Astrocyte (in vitro differentiated cells and primary cell): ENCODE measurements at regions not wholly inside any gene's neighbourhood (a gene's known extent, or its start where the extent isn't known, plus 50 kb on each side); places are given as distances from the start of the nearest gene placed in this dataset.
A peak's percentile ranks its signal among the peaks of the same experiment; 100 is the strongest.

Source experiments
- DNase-seq: peaks from one replicate; pipeline ENCODE4 v3.0.0-alpha.2; 2010; ENCODE audit warnings: low read depth
- FAIRE-seq: peaks from 2 replicates; lab custom pipeline; 2011; peaks lifted over from hg19 to GRCh38; lab: Jason Lieb, UNC
- H2AFZ ChIP-seq: 2 replicates; pipeline ENCODE4 v1.6.0; 2012; ENCODE audit warnings: low read depth, low read length, inconsistent platforms
- H3K27ac ChIP-seq: 2 replicates; pipeline ENCODE4 v1.5.1; 2011; ENCODE audit warnings: low read depth, low read length, inconsistent platforms
- H3K27me3 ChIP-seq: 2 replicates; pipeline ENCODE4 v1.6.0; 2011; ENCODE audit warnings: low read length, inconsistent platforms; ENCODE audit not compliant: insufficient read depth
- H3K36me3 ChIP-seq: 2 replicates; pipeline ENCODE4 v1.5.1; 2011; ENCODE audit warnings: low read length, inconsistent platforms; ENCODE audit not compliant: insufficient read depth
- H3K4me1 ChIP-seq: 2 replicates; pipeline ENCODE4 v1.5.1; 2011; ENCODE audit warnings: low read length, inconsistent platforms; ENCODE audit not compliant: insufficient read depth
- H3K4me2 ChIP-seq: 2 replicates; pipeline ENCODE4 v1.6.0; 2012; ENCODE audit warnings: low read length, inconsistent platforms
- H3K4me3 ChIP-seq: 2 replicates; pipeline ENCODE4 v1.5.1; 2011; ENCODE audit warnings: low read depth, mild to moderate bottlenecking, low read length, inconsistent platforms; ENCODE audit not compliant: insufficient read depth
- H3K79me2 ChIP-seq: 2 replicates; pipeline ENCODE4 v1.6.0; 2012; ENCODE audit warnings: mild to moderate bottlenecking, low read length, inconsistent platforms; ENCODE audit not compliant: insufficient read depth
- H3K9ac ChIP-seq: 2 replicates; pipeline ENCODE4 v1.6.0; 2012; ENCODE audit warnings: mild to moderate bottlenecking, low read length, inconsistent platforms
- H3K9me3 ChIP-seq: 2 replicates; pipeline ENCODE4 v1.5.1; 2012; ENCODE audit warnings: low read depth, mild to moderate bottlenecking, low read length, inconsistent platforms; ENCODE audit not compliant: insufficient read depth
- H4K20me1 ChIP-seq: 2 replicates; pipeline ENCODE4 v1.6.0; 2012; ENCODE audit warnings: low read length, inconsistent platforms; ENCODE audit not compliant: insufficient read depth
- H3K27ac Mint-ChIP-seq: one replicate; pipeline ENCODE4 v1.8.0; 2021; ENCODE audit warnings: mild to moderate bottlenecking, mixed read lengths; ENCODE audit not compliant: unreplicated experiment
- H3K27me3 Mint-ChIP-seq: one replicate; pipeline ENCODE4 v1.8.0; 2021; ENCODE audit warnings: low read depth, mixed read lengths; ENCODE audit not compliant: unreplicated experiment
- H3K36me3 Mint-ChIP-seq: one replicate; pipeline ENCODE4 v1.8.0; 2021; ENCODE audit warnings: low read depth, mixed read lengths; ENCODE audit not compliant: unreplicated experiment
- H3K4me1 Mint-ChIP-seq: one replicate; pipeline ENCODE4 v1.8.0; 2021; ENCODE audit warnings: low read depth, mixed read lengths; ENCODE audit not compliant: unreplicated experiment
- H3K4me3 Mint-ChIP-seq: one replicate; pipeline ENCODE4 v1.8.0; 2021; ENCODE audit warnings: mild to moderate bottlenecking, moderate library complexity, mixed read lengths; ENCODE audit not compliant: unreplicated experiment
- H3K9me3 Mint-ChIP-seq: one replicate; pipeline ENCODE4 v1.8.0; 2021; ENCODE audit warnings: mild to moderate bottlenecking, mixed read lengths; ENCODE audit not compliant: unreplicated experiment
- EZH2 ChIP-seq: IDR thresholded peaks from 2 replicates; pipeline ENCODE4 v1.6.1; 2012; ENCODE audit warnings: mild to moderate bottlenecking, low read length, inconsistent platforms; ENCODE audit not compliant: insufficient read depth
- TF ChIP-seq, protein P1 (sequence below): IDR thresholded peaks from 2 replicates; pipeline ENCODE4 v1.5.1; 2011; ENCODE audit warnings: low read depth, mild to moderate bottlenecking, inconsistent platforms, low read length, moderate library complexity; ENCODE audit not compliant: insufficient read depth

DNA sequence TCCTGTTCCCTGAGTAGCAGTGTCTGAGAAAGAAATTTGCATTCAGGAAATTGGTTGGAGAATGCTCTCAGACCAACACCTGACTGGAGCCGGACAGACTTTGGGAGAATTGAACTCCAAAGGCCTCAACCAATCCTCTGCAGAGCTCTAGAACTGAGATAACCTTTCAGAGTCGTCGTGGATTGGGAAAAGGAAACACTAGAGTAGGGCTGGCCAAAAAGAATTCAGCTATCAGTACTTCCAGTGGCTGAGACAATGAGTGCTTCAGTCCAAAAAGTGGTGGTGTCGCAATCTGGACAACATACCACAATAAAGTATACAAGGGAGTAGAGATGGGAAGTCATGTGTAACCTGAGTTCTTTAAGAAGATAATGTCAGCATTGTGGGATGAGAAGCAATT is 377.1 kb downstream of the SLC16A7 start:
- Histone ChIP-seq H3K9ac (no peak overlapping the region), H3K27ac (peak overlapping the region; percentile 8), H3K4me1 (peaks cover 13% of the 10 kb centered on the region), H3K4me3 (no peak overlapping the region), H3K9me3 (no peaks in the 10 kb centered on the region), H3K79me2 (no peaks in the 10 kb centered on the region), H4K20me1 (no peaks in the 10 kb centered on the region), H2AFZ (no peak overlapping the region), H3K36me3 (no peaks in the 10 kb centered on the region), H3K4me2 (peak overlapping the region; percentile 40), H3K27me3 (no peaks in the 10 kb centered on the region)
- Mint-ChIP-seq H3K27ac (no peak overlapping the region), H3K4me3 (no peak overlapping the region), H3K4me1 (peaks cover 2% of the 10 kb centered on the region), H3K9me3 (no peaks in the 10 kb centered on the region), H3K36me3 (no peaks in the 10 kb centered on the region), H3K27me3 (no peaks in the 10 kb centered on the region)
- DNase-seq: peak; percentile 91
- TF ChIP-seq, protein P1, sequence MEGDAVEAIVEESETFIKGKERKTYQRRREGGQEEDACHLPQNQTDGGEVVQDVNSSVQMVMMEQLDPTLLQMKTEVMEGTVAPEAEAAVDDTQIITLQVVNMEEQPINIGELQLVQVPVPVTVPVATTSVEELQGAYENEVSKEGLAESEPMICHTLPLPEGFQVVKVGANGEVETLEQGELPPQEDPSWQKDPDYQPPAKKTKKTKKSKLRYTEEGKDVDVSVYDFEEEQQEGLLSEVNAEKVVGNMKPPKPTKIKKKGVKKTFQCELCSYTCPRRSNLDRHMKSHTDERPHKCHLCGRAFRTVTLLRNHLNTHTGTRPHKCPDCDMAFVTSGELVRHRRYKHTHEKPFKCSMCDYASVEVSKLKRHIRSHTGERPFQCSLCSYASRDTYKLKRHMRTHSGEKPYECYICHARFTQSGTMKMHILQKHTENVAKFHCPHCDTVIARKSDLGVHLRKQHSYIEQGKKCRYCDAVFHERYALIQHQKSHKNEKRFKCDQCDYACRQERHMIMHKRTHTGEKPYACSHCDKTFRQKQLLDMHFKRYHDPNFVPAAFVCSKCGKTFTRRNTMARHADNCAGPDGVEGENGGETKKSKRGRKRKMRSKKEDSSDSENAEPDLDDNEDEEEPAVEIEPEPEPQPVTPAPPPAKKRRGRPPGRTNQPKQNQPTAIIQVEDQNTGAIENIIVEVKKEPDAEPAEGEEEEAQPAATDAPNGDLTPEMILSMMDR: no peak
- TF ChIP-seq EZH2: no peak
- no peak for FAIRE-seq

DNA sequence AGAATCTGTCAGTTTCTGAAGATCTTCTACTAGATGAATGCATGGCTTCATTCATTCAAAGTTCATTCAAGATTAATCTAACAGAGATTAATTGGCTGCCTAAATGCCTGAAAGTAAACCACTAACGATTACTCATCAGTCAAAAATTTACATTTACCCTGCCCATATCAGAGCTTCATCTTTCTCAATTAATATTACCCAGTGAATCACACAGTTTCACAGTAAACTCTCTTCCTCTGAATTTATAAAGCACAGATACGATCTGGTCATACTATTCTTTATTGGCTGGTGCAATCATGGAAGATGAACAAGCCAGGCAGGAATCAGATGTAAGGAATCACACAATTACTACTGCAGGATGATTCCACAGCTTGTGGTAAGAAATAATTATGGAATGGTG is 377.7 kb downstream of the SLC16A7 start:
- H3K36me3 ChIP-seq: no peaks in the 10 kb centered on the region
- no peaks in the 10 kb centered on the region for H4K20me1 ChIP-seq
- no peak overlapping the region for H3K9ac ChIP-seq
- peaks cover 13% of the 10 kb centered on the region for H3K4me1 ChIP-seq
- TF ChIP-seq, protein P1: no peak
- no peak for TF ChIP-seq EZH2
- Mint-ChIP-seq H3K4me1 (peaks cover 3% of the 10 kb centered on the region), H3K9me3 (no peaks in the 10 kb centered on the region), H3K4me3 (no peak overlapping the region), H3K27ac (no peak overlapping the region), H3K27me3 (no peaks in the 10 kb centered on the region), H3K36me3 (no peaks in the 10 kb centered on the region)
- H3K4me2 ChIP-seq: peak overlapping the region; percentile 64
- DNase-seq (peak; percentile 89), FAIRE-seq (peak; percentile 41)
- no peaks in the 10 kb centered on the region for H3K9me3 ChIP-seq
- H3K27me3 ChIP-seq: no peaks in the 10 kb centered on the region
- H2AFZ ChIP-seq: no peak overlapping the region
- H3K4me3 ChIP-seq: no peak overlapping the region
- H3K79me2 ChIP-seq: no peaks in the 10 kb centered on the region
- no peak overlapping the region for H3K27ac ChIP-seq

DNA sequence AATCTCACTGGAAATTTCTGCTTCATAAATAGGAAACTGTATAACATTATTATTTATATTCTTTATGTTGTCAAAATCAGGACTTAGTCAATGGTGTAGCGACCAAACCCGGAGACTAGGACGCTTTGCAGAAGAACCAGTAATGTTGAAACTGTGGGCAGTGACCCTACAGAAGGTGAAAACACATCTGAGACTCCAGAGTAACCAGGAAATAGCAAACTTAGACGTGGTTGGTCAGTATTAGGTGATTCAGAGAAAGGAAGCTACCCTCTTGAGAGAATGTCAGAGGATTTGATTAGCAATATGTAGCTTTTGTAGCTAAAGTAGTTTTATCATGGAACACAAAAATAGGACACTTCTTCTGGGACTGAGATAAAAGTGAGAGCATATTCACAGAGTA is 381.9 kb downstream of the SLC16A7 start:
- Mint-ChIP-seq H3K27me3 (no peaks in the 10 kb centered on the region), H3K4me3 (no peak overlapping the region), H3K9me3 (no peaks in the 10 kb centered on the region), H3K4me1 (peaks cover 3% of the 10 kb centered on the region), H3K36me3 (no peaks in the 10 kb centered on the region), H3K27ac (no peak overlapping the region)
- H3K4me3 ChIP-seq: no peak overlapping the region
- no peaks in the 10 kb centered on the region for H3K27me3 ChIP-seq
- no peak overlapping the region for H3K27ac ChIP-seq
- H2AFZ ChIP-seq: no peak overlapping the region
- no peaks in the 10 kb centered on the region for H3K79me2 ChIP-seq
- DNase-seq (no peak), FAIRE-seq (no peak)
- H3K9ac ChIP-seq: no peak overlapping the region
- no peaks in the 10 kb centered on the region for H3K9me3 ChIP-seq
- no peaks in the 10 kb centered on the region for H4K20me1 ChIP-seq
- no peaks in the 10 kb centered on the region for H3K36me3 ChIP-seq
- peaks cover 10% of the 10 kb centered on the region for H3K4me1 ChIP-seq
- TF ChIP-seq, protein P1: no peak
- no peak for TF ChIP-seq EZH2
- no peak overlapping the region for H3K4me2 ChIP-seq
